ENCODE measurements at regions not wholly inside any gene's neighbourhood (a gene's known extent, or its start where the extent isn't known, plus 50 kb on each side); places are given as distances from the start of the nearest gene placed in this dataset.

- no peaks in the 10 kb centered on the region for H3K27me3 ChIP-seq
- no peaks in the 10 kb centered on the region for H3K36me3 ChIP-seq (replicated peaks in 1 of 2; ENCODE audit: insufficient read depth in 1 of 2, low read depth in 2 of 2)
- ATAC-seq: no peak
- H3K9me3 ChIP-seq: no peaks in the 10 kb centered on the region
- H3K27ac ChIP-seq: no peak overlapping the region
- DNase-seq: no peak
- no peak overlapping the region for H3K4me3 ChIP-seq
- intact Hi-C loops (cut with DNase I): no loop called here
- no peak for TF ChIP-seq CTCF (IDR thresholded peaks at IDR 0.05)
- 55 to 57% methylated on average over 5 of the region's 5 CpGs for WGBS, 2 donors
- no peaks in the 10 kb centered on the region for H3K4me1 ChIP-seq
Observed at GRCh38 chr1:177511036-177511435, 340.3 kb downstream of the BRINP2 start.

- no peak overlapping the region for H3K4me3 ChIP-seq
- TF ChIP-seq POLR2A (IDR thresholded peaks at IDR 0.05): no peak
- no peak for TF ChIP-seq CTCF (IDR thresholded peaks at IDR 0.05)
- DNase-seq (no peak), ATAC-seq (no peak)
- intact Hi-C loops (cut with DNase I): no loop called here
- no peaks in the 10 kb centered on the region for H3K4me1 ChIP-seq
- 64 to 70% methylated on average over 1 of the region's 1 CpG for WGBS, 2 donors
- H3K36me3 ChIP-seq (replicated peaks in 1 of 2; ENCODE audit: insufficient read depth in 1 of 2, low read depth in 2 of 2): no peaks in the 10 kb centered on the region
- H3K27me3 ChIP-seq: no peaks in the 10 kb centered on the region
- no peaks in the 10 kb centered on the region for H3K9me3 ChIP-seq
- H3K27ac ChIP-seq: no peak overlapping the region
Observed at GRCh38 chr1:177505905-177506590, 335.3 kb downstream of the BRINP2 start.

- H3K4me1 ChIP-seq: no peaks in the 10 kb centered on the region
- no peaks in the 10 kb centered on the region for H3K27me3 ChIP-seq
- H3K36me3 ChIP-seq (replicated peaks in 1 of 2; ENCODE audit: insufficient read depth in 1 of 2, low read depth in 2 of 2): no peaks in the 10 kb centered on the region
- no peak for ATAC-seq
- H3K9me3 ChIP-seq: no peaks in the 10 kb centered on the region
- no peak for DNase-seq
- H3K4me3 ChIP-seq: no peak overlapping the region
- intact Hi-C loops (cut with DNase I): no loop called here
- TF ChIP-seq POLR2A (IDR thresholded peaks at IDR 0.05) (no peak), CTCF (IDR thresholded peaks at IDR 0.05) (no peak)
- no peak overlapping the region for H3K27ac ChIP-seq
- 47 to 48% methylated on average over 2 of the region's 2 CpGs for WGBS, 2 donors
Observed at GRCh38 chr1:177495878-177496277, 325.1 kb downstream of the BRINP2 start.

GRCh38 chr1:177490786-177491185 is 320.0 kb downstream of the BRINP2 start:
- ATAC-seq: no peak
- Histone ChIP-seq H3K36me3 (replicated peaks in 1 of 2; ENCODE audit: insufficient read depth in 1 of 2, low read depth in 2 of 2) (no peaks in the 10 kb centered on the region), H3K9me3 (no peaks in the 10 kb centered on the region), H3K4me3 (no peak overlapping the region), H3K27me3 (no peaks in the 10 kb centered on the region), H3K27ac (no peak overlapping the region), H3K4me1 (no peaks in the 10 kb centered on the region)
- intact Hi-C loops (cut with DNase I): no loop called here
- DNase-seq: no peak
- TF ChIP-seq POLR2A (IDR thresholded peaks at IDR 0.05): no peak
- TF ChIP-seq CTCF (IDR thresholded peaks at IDR 0.05): no peak
- 48 to 54% methylated on average over 2 of the region's 2 CpGs for WGBS, 2 donors

GRCh38 chr1:177490036-177490639 is 319.4 kb downstream of the BRINP2 start:
- Histone ChIP-seq H3K4me1 (no peaks in the 10 kb centered on the region), H3K9me3 (no peaks in the 10 kb centered on the region), H3K4me3 (no peak overlapping the region), H3K27ac (no peak overlapping the region), H3K36me3 (replicated peaks in 1 of 2; ENCODE audit: insufficient read depth in 1 of 2, low read depth in 2 of 2) (no peaks in the 10 kb centered on the region), H3K27me3 (no peaks in the 10 kb centered on the region)
- TF ChIP-seq CTCF (IDR thresholded peaks at IDR 0.05) (no peak), POLR2A (IDR thresholded peaks at IDR 0.05) (no peak)
- ATAC-seq (no peak), DNase-seq (no peak)
- intact Hi-C loops (cut with DNase I): no loop called here
- 59 to 70% methylated on average over 6 of the region's 6 CpGs for WGBS, 2 donors
